MM.1S (cell line): ENCODE measurements at regions not wholly inside any gene's neighbourhood (a gene's known extent, or its start where the extent isn't known, plus 50 kb on each side); places are given as distances from the start of the nearest gene placed in this dataset.

ENCODE experiments used
- CTCF ChIP-seq: fragments of 300-600 bp; sonication (generic); IDR thresholded peaks from 2 replicates; pipeline ENCODE4 v1.5.1; 2016; ENCODE audit warnings: antibody characterized with exemption, low read length, mixed read lengths
- EZH2 ChIP-seq: fragments of 300-600 bp; sonication (generic); optimal IDR thresholded peaks from 2 replicates; pipeline ENCODE3; 2017; ENCODE audit warnings: low read depth, mild to moderate bottlenecking, antibody characterized with exemption, low read length, mixed read lengths

GRCh38 chr14:44420226-44420625 lies 86.9 kb downstream of the FSCB start:
- TF ChIP-seq EZH2 (no peak), CTCF (no peak)
